WTC11 (cell line): ENCODE measurements at regions not wholly inside any gene's neighbourhood (a gene's known extent, or its start where the extent isn't known, plus 50 kb on each side); places are given as distances from the start of the nearest gene placed in this dataset.

Experiments
- CTCF ChIP-seq: fragments of 200-600 bp; IDR thresholded peaks from 2 replicates; pipeline ENCODE4 v1.8.0; 2022; ENCODE audit warnings: antibody characterized with exemption
- KAT7 ChIP-seq: sonication (generic); formaldehyde crosslinking; IDR thresholded peaks from 2 replicates; pipeline ENCODE4 v1.8.1; 2023; ENCODE audit warnings: missing genetic modification reagents, mild to moderate bottlenecking, borderline replicate concordance
- MLX ChIP-seq: sonication (generic); formaldehyde crosslinking; IDR thresholded peaks from 2 replicates; pipeline ENCODE4 v1.8.1; 2023; ENCODE audit warnings: mild to moderate bottlenecking, missing genetic modification reagents, moderate library complexity
- SMAD3 ChIP-seq: sonication (generic); formaldehyde crosslinking; IDR thresholded peaks from 2 replicates; pipeline ENCODE4 v1.8.0; 2022; ENCODE audit warnings: missing genetic modification reagents, mild to moderate bottlenecking, borderline replicate concordance
- SP1 ChIP-seq: sonication (generic); formaldehyde crosslinking; conservative IDR thresholded peaks from 2 replicates; pipeline ENCODE4 v1.8.1; 2022; ENCODE audit warnings: missing genetic modification reagents
- TF ChIP-seq, protein P1 (sequence below): sonication (generic); formaldehyde crosslinking; IDR thresholded peaks from 2 replicates; pipeline ENCODE4 v1.8.1; 2023; ENCODE audit warnings: mild to moderate bottlenecking, missing genetic modification reagents

GRCh38 chr4:148770848-148771247 lies 328.6 kb upstream of the NR3C2 start:
- TF ChIP-seq CTCF (no peak), SP1 (CRISPR knock-in tag) (no peak), MLX (CRISPR knock-in tag) (no peak), SMAD3 (CRISPR knock-in tag) (no peak), KAT7 (CRISPR knock-in tag) (no peak)
- TF ChIP-seq, protein P1, sequence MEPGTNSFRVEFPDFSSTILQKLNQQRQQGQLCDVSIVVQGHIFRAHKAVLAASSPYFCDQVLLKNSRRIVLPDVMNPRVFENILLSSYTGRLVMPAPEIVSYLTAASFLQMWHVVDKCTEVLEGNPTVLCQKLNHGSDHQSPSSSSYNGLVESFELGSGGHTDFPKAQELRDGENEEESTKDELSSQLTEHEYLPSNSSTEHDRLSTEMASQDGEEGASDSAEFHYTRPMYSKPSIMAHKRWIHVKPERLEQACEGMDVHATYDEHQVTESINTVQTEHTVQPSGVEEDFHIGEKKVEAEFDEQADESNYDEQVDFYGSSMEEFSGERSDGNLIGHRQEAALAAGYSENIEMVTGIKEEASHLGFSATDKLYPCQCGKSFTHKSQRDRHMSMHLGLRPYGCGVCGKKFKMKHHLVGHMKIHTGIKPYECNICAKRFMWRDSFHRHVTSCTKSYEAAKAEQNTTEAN (CRISPR knock-in tag), result no peak
